Gastroesophageal sphincter (tissue), 3 donors: ENCODE measurements at regions not wholly inside any gene's neighbourhood (a gene's known extent, or its start where the extent isn't known, plus 50 kb on each side); places are given as distances from the start of the nearest gene placed in this dataset.

Experiments
- CTCF ChIP-seq, 4 experiments: fragments of 200-600 bp in 2 of 4; fragments of 450-650 bp in 2 of 4; sonication (generic) in 1 of 4; IDR thresholded peaks; one replicate each; pipeline ENCODE4 v1.5.1; 2017 to 2019; ENCODE audit warnings: antibody characterized with exemption in 4 of 4, mild to moderate bottlenecking in 2 of 4, moderate library complexity in 2 of 4
- POLR2A ChIP-seq, 2 donors: fragments of 450-650 bp; IDR thresholded peaks; one replicate each; pipeline ENCODE4 v1.6.1; 2017; ENCODE audit warnings: antibody characterized with exemption in 2 of 2, mild to moderate bottlenecking in 2 of 2, moderate library complexity in 1 of 2

DNA sequence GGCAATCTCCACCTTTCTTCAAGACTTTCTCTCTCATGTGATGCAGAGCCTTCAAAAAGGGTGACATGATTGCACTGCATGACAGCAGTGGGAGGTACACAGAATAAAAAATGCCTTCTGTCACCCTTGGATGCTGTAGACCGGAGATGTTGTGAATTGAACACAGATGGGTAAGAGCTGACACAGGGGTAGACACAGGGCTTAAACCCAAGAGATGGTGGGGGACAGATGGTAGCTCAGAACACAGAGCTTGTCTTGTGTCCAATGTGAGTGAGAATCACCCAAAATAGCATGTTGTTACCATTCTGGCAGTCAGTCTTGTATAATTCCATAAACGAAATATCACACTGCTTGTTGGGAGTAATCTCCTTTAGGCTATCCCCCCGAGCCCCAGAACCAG is 69.9 kb downstream of the JRKL start:
- TF ChIP-seq CTCF (IDR thresholded peaks at IDR 0.05) (no peak), POLR2A (IDR thresholded peaks at IDR 0.05) (no peak)
